Pons (tissue), 1 donor: ENCODE measurements at regions not wholly inside any gene's neighbourhood (a gene's known extent, or its start where the extent isn't known, plus 50 kb on each side); places are given as distances from the start of the nearest gene placed in this dataset.
"Not testable (repeated sequence)": the region's sequence is repeated elsewhere in the genome, so short reads cannot be mapped to it uniquely, and the experiment has no call there.

ENCODE experiments used
- DNase-seq: peaks from one replicate; pipeline ENCODE4 v3.0.0-alpha.2; 2016; ENCODE audit warnings: low spot score

DNA sequence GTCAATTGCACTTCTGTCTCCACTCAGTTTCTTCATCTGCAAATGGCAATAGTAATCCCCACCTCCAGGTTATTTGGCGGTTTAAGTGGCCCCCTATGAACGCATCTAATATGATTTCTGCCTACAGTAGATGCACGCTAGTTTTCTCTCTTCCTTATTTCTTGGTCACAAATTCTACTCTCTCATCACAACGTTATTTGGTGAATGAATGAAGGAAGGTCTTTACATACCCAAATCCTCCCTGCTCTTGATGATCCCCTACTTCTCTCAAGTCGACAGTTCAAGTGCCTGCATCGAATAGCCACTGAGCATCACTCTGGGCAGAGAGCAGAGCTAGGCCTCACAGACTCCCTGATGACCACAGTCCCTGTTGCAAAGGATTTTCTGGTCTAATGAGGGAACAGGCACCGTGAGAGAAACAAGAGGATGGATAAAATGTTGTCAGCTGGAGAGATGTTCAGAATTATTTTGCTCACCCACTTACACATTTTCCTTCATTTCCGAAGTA, 181.2 kb upstream of the SMAD3 start:
- no peak for DNase-seq

DNA sequence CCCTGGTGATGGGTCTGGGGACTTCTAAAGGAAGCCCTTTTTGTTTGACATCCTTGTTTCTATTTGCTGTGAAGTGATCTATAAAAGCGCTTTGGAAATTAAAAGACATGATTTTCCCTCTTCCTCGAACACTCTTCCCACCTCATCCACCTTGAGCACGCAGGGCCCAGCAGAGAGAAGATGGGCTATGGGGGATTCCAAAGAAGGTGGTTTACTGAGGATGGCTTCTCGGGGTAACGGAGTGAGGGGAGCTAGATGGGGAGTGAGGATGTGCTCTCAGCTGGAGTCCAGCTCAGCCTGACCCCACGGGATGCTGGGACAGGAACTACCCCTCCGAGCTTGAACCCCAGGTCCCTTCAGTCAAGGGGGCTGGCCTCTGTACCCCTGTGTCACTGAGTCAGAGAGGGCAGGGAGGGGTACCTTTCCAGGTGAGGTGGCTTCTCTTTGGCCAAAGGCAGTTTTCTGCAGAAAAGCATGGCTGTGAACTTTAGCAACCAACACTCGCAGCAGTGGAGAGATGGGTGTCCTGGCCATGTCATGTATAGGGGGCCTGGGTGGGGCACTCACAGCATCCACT, 180.7 kb upstream of the SMAD3 start:
- DNase-seq = no peak

DNA sequence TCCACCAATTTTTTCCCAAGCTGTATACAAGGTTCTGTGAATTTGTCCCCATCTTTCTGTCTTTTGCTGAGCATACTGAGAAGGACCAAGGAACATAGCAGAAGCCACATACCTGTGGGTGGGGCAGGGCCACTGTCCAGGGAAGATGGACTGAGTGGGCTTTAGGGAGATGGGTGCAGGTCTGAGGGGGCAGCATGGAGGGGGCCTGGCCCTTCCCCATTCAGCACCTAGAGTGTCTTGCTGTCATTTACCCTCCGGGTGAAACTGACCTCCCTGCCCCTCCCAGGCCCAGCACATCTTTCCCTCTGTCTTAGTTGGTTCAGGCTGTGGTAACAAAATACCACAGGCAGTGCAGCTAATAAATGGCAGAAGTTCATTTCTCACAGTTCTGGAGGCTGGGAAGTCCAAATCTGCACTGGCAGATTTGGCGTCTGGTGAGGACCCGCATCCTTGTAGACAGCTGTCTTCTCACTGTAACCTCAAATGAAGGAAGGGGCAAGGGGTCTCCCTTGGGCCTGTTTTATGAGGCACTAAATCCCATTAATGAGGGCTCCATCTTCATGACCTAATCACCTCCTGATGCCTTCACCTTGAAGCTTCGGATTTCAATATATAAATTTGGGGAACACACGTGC, 180.0 kb upstream of the SMAD3 start:
- DNase-seq = no peak

DNA sequence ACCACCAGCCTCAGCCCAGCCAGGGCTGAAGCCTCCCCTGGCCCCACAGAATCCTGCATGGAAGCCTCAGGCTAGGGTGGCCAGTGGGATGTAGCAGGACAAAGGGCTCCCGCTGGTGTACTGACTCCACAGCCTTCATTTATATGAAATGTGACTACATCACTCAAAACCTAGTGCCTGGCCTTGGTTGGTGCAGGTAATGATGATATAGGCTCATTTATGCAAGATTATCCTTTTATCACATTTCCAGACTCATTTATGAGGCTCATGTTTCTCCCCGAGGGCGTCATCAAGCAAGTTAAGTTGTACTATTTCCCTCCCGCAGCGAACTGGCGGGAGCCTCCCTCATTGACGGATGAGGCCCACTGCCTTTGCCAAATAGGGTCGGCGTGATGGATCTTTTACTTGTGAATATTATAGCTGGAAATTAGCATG, 179.1 kb upstream of the SMAD3 start:
- no peak for DNase-seq

DNA sequence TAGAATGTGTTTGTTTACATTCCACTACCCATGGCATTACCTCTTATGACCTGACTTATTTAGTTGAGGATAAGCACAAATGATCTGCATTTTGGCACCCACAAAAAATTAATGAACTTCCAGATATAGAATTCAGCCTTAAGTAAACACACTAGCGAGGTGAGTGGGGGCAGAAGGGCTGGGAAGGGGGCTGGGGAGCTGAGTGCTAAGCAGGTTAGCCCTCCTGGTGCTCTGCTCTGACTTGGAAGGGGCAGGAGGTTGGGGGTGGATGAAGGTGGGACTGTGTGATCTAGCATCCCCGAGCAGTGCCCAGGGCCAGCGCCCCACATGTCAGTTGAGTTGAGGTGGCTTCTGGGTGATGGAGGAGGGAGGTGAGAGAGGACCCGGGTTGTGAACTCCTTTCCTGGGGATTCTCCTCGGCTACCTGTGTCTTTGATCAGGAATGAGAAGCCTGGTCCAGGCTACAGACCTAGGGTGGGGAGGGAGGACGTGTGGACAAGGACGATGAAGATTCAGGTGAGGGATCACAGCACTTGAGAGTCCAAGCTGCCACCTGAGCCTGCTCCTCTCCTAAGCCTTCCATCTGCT, 178.6 kb upstream of the SMAD3 start:
- no peak for DNase-seq

DNA sequence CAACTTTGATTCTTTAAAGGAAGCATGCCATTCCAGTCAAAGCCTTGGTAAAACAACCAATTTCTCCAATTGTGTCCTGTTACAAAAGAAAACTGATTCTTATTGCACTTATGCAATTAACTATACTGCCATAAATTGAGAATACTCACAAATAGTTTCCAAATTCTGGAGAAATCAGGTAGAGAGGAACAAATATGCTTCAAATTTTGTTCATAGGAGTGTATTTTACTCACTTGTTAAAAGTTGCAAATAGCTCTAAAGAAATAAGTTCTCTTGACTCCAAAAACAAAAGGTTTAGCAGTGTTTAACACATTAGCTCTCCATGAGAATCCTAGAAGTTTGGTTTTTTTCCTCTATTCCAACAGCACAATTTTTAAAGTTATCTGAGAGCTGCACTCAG, 176.1 kb upstream of the SMAD3 start:
- DNase-seq = not testable (repeated sequence)

DNA sequence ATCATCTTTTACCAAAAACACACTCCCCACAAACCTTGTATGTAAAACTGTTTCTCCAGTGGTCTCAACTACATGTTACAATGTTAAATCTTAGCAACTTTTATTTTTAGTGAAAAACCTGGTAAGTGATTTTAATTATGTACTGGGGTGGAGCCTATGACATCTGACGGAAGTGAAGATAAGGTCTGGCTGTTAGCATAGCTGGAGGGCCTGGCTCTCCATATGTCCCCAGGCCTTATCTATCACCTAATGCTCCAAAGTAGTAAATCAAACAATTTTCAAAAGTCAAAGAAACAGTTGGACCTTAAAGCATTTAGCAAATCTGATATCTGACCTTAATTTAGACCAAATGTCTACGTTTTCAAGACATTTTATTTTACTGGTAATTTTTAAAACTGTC, 173.6 kb upstream of the SMAD3 start:
- DNase-seq = no peak

DNA sequence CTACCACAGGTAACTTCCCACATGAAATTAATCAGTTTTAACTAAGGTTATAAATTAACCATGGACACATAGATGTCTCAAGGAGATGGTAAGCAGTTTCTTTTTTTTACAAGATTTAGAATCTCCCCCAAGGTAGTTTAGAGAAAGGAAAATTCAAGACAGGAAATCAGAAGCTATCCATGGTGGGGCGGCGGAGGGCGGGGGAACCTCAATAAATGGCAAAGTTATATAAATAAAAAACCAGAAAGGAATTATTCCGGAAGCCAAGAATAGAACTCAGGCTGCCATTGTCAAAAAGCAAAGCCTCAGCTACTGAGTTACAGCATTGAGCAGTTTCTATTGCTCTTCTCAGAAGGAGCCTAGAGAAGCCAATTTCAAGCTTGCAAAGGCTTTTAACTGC, 172.1 kb upstream of the SMAD3 start:
- DNase-seq = no peak

DNA sequence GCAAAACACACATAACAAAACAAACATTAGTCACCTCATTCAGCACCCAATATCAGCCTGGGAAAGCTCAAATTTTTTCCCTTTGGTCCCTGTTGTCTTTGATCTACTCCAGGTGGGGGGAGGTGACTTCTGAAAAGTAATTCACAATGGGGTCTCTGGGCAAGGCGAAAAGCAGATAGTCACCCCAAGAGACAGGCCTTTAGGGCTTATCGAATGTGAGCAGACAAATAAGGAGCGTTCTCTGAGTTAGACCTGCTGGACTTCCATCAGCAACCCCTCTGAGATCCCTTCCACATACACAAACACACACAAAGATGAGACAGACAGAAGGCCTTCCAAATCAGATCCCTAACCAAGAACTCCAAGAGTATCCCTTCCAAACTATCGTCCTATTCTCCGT, 171.0 kb upstream of the SMAD3 start:
- DNase-seq = no peak

DNA sequence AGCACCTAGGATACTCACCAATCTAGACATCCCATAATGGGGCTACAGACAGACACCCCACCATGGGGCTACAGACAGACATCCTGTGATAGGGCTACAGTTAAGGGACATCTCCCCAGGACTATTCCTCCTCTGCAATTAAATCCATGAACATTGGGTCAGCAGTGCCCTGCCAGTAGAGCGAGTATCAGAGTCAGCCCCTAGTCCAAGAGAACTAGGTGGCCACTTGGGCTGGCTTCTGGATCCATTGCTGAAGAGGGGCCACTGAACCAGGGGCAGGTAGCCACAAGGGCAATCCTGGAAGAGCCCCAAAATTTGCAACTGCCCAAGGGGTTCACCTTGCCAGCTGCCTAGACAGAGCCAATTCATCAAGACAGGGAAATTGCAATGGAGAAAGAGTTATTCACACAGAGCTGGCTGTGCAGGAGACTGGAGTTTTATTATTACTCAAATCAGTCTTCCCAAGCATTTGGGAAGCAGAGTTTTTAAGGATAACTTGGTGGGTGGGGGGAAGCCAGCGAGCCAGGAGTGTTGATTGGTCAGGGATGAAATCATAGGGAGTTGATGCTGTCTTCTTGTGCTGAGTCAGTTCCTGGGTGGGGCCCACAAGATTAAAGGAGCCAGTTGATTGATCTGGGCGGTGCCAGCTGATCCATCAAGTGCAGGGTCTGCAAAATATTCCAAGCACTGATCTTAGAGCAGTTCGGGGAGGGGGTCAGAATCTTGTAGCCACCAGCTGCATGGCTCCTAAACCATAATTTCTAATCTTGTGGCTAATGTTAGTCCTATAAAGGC, 170.2 kb upstream of the SMAD3 start:
- DNase-seq = no peak

DNA sequence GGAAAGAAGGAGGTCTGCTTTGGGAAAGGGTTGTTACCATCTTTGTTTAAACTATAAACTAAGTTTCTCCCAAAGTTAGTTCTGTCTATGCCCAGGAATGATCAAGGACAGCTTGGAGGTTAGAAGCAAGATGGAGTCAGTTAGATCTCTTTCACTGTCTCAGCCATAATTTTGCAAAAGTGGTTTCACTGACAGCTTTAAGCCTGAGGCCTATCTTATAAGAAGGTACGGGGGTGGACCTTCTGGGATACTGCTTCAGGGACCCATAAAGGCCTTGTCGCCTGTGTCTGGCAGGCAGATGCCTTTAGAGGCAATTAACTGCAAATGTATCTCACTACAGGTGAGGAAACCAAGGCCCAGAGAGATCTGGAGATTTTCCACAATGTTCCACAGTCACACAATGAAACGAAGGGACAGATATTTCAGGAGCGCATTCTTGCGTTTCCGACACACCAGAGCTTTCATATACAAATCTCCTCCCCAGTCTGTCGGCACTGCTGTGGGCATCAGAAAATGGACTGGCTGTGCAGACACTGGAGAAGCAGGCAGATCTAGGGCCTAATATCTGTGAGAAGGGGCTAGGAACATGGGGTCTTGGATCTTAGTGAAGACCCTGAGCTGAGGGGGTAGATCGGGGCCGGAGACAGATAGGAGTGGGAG, 169.5 kb upstream of the SMAD3 start:
- no peak for DNase-seq

DNA sequence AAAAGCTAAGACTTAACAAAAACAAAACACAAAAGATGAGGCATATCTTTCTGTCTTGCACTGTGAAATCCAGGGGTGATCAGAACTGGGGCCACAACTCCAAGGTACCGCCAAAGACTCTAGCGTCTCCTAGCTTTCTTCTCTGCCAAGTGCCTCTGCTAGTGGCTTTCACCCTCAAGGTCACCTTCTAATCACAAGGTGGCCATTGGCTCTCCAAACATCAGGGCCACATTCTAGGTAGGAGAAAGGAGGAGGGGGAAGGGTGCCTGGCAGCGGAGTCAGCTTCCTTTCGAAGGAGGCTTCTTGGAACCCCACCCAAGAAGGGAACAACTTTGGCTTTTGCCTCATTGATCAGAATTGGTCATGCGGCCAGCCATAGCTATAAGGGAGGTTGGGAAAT, 168.8 kb upstream of the SMAD3 start:
- DNase-seq = no peak

DNA sequence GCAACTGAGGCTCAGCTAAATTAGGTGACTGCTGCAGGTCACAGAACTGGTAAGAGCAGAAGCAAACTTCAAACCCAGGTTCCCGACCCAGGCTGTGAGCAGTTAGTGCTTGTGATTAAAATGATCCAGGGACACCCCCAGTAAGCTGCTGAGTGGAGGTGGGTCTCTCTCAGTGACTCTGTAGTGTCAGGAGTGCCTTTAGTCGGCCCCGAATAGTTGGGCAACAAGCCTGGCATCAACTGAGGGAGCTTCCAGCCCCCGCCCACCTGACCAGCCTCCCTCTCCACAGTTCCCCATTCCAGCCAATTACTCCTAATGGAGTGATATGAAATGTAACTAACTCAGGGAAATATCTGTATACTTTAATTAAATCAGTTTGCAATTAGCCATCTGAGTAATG, 168.0 kb upstream of the SMAD3 start:
- DNase-seq = no peak

DNA sequence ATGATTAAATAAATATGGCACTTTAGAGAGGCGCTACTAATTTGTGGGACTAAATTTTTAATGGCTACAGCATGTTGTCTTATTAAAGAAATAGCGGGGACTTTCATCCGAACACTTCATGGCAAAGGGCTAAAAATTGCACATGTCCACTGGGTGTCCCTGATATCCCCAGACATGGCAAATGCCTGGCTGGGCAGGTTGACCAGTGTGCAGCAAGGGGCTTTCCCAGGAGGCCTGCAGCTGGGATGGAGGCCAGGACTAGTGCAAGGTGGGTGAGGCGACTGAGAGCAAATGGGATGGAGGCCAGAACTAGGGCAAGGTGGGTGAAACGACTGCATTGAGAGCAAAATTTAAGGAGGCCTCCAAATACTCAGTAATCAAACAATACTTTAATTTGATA, 167.4 kb upstream of the SMAD3 start:
- DNase-seq = no peak

DNA sequence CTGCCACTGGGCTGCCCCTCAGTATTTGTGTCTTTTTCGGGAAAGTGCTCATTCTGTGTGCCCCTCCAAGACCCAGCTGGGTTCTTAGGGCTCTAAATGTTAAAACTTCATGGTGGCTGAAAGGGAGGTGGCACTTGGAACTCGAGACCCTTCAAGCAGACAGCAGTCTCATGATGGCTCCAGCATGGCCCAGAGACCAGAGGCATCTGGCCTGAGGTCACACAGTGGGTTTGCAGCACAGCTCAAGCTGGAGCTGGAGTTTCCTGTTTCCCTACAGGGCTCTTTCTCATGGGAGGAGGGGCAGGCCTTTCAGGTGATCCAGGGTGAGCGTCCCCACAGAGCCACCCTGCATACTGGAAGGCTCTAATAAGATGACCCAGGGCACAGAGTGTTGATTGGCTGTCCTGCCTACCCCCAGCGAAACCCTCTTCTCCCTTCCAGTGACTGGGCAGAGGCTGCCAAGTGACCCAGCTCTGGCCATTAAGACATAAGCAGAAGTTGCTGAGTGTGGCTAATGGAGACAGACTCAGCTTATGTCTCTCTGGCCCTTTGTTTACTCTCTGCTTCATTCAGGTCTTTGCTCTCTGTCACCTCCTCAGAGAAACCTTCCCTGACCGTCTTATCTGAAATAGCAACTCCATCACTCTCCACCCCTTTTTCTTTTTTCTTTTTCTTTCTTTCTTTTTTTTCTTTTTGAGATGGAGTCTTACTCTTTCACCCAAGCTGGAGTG, 166.6 kb upstream of the SMAD3 start:
- no peak for DNase-seq

DNA sequence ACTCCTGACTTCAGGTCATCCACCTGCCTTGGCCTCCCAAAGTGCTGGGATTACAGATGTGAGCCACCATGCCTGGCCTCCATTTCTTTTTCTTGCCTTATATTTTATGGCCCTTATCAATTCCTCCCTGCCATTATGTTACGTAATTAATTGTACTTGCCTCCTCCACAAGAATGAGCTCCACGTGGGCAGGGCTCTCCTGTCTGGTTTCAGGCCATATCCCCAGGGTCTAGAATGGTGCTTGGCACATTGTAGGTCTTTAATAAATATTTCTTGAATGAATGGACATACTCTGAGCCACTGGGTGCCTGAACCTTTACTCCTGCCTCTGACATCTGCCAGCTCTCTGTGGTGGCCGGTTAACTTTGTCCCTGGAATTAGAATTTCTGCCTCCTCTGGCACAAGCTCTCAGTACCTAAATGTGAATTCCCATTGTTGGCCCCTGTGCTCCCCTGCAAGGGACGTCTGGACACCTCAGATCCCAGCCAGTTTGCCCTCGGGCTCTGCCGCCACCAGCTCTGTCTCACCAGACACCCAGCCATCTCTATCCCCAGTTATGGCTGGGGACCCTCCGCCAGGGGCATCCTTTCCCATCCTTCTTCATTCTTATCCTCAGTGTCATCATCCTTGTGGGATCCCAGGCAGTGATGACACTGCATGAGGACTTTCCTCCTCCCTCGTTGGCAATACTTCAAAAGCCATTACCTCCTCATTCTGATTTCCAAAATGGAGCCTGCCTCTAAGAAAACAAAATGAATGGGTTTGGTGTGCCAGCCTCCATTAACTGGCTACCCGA, 165.6 kb upstream of the SMAD3 start:
- DNase-seq = no peak

DNA sequence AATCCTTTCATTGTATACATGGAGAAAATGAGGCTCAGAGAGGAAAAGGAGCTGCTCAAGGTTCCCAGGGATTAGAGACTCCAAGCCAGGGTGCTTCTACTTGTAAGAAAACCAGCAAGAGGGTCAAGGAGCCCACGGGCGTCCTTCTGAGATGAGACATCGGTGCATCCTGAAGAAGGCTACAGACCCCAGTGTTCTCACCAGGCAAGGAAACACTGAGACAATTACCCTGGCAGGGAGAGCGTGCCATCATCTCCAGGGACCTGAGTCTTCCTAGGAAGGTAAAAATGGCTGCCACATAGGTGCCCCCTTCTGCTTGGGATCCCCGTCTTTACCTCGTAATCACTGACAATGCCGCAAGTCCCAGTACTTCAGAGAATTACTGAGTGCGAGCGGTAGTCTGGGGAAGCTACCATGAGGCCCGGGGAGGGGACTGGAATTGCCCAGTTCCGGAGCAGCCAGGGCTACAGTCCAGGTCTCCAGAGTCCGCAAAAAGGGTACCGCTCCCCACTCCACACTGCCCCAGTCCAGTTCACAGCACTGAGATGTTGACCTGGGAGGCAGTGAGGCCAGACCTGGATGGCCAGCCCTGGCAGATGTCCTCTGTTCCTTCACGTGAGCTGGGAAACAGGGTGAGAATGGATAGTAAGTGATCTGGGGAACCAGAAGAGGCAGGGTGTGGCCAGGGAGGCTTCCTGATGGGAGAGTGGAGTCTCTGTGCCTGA, 164.7 kb upstream of the SMAD3 start:
- DNase-seq = no peak

DNA sequence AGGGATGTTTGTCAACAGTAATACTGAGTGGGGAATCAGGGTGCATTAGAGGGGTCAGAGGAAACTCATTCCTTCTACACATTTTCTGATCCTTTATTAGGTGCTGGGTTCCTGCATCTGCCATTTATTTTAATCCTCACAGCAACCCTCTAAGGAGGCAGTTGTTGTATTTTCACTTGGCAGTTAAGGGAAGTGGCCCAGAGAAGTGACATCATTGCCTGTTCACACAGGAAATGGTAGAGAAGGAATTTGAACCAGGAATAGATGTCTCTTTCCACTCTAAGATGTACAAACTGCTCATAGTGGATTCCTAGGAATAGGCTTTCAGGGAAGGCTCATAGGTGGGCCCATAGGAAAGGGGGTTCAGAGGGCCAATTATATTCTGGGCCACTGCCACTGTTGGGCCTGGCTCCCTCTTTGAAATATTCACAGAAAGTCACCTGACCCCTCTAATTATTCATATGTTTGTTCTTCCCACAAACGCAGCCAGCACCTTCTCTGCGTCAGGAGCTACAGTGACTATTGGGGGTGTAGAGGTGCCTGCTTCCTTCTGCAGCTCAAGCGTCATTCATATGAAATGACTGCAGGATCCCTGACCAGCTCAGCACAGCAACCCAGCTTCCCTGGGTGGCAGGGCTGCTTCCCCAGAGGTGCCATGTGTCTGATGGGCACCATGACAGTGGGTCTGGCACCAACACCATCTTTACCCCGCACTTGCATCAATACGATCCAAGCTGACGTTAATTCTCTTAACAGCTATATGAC, 163.9 kb upstream of the SMAD3 start:
- DNase-seq = peak; percentile 48

DNA sequence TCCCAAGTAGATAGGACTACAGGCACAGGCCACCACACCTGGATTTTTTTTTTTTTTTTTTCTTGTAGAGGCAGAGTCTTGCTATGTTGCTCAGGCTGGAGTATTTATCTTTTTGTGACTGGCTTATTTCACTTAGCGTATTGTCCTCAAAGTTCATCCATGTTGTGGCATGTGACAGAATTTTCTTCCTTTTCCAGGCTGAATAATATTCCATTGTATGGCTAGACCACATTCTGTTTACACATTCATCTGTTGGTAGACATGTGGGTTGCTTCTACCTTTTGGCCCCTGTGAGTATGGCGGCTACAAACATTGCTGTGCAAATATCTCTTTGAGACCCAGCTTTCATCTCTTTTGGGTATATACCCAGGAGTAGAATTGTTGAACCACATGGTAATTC, 160.2 kb upstream of the SMAD3 start:
- no peak for DNase-seq
